Left ventricle myocardium superior (tissue), 1 donor: ENCODE measurements at regions not wholly inside any gene's neighbourhood (a gene's known extent, or its start where the extent isn't known, plus 50 kb on each side); places are given as distances from the start of the nearest gene placed in this dataset.

Source experiments
- ATAC-seq: fragments of 200-7000 bp; cut with Tn5 transposase; one replicate; pipeline ENCODE4 v1.9.1; 2020; ENCODE audit warnings: mild to moderate bottlenecking, moderate library complexity
- DNase-seq: peaks from one replicate; pipeline ENCODE4 v3.0.0-alpha.2; 2020
- intact Hi-C: fragments of 100-400 bp; cut with micrococcal nuclease; formaldehyde crosslinking; loops from one replicate; pipeline ENCODE4 v1.11.0; 2022
- donor health status: DM: no; HTN: yes; CAD: no; lungs with severe emphysema.

GRCh38 chr2:66775730-66776422, 341.0 kb downstream of the MEIS1 start:
- intact Hi-C loops = no loop called here
- no peak for ATAC-seq

GRCh38 chr2:66781804-66782203, 346.9 kb downstream of the MEIS1 start:
- intact Hi-C loops = no loop called here
- DNase-seq (no peak), ATAC-seq (no peak)

More at GRCh38 chr2:66775730-66776422, 341.0 kb downstream of the MEIS1 start:
- DNase-seq = no peak

- no peak for ATAC-seq
- intact Hi-C loops = no loop called here
- no peak for DNase-seq
These were observed 347.9 kb downstream of the MEIS1 start for GRCh38 chr2:66782780-66783361.

DNA sequence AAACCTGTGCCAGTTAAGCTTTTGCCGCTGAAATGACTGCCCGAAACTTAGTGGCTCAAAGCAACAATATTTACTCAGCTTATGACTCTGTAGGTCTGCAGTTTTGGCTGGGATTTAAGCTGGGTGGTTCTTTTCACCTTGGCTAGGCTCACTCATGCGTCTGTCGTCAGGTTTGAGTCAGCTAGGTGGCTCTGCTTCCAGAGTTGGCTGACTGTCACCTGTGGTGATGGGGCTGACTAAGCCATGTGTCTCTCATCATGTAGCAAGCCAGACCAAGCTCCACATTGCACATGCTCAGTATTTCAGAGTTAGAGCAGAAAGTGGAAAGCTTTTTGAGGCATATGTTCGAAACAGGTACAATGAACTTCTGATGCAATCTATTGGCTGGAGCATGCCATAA, 354.8 kb downstream of the MEIS1 start:
- intact Hi-C loops = no loop called here
- ATAC-seq (no peak), DNase-seq (no peak)

GRCh38 chr2:66790651-66791181, 355.8 kb downstream of the MEIS1 start:
- intact Hi-C loops = no loop called here
- DNase-seq = no peak
- peak; percentile 41 for ATAC-seq

DNA sequence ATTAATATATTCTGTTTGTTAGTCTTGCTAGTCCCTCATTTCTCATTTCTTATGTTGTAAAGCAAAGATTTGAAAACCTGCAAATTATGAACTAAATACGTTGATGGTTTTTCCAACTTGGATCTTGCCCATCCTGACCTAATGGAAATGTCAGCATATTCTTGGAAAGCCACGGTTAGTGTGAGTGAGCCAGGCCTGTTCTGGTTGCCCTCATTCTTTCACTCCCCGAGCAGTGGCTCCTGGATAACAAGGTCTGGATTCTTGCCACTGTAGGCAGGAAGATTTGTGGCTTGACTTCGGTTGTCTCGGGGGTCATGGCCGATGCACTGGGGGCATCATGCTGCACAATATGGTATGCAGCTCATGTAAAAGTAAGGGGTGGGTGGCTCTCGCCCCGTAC, 359.1 kb downstream of the MEIS1 start:
- ATAC-seq (no peak), DNase-seq (no peak)
- intact Hi-C loops = no loop called here

- intact Hi-C loops = no loop called here
- ATAC-seq (no peak), DNase-seq (no peak)
These were observed 359.6 kb downstream of the MEIS1 start for GRCh38 chr2:66794551-66794950.

DNA sequence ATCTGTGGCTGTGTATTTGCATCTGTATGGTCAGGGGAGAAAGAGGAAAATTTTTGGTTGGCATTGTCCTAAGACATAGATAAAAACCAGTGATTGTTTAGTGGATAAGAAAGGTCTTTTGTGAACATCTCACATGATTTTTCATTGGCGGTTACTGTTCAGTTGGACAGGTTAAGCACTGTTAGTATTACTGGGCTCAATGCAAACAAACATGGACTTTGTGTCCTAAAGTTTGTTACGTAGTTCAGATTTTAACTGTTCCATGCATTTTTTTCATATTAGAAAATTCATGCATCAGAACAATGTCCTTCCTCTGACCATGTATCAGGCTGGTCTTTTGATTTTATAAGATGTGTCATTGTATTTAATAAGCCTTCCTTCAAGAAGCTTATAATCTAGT, 368.0 kb downstream of the MEIS1 start:
- ATAC-seq (no peak), DNase-seq (no peak)
- intact Hi-C loops = no loop called here

- ATAC-seq (no peak), DNase-seq (no peak)
- intact Hi-C loops = no loop called here
These were observed 368.8 kb downstream of the MEIS1 start for GRCh38 chr2:66803726-66804125.

GRCh38 chr2:66805016-66805865, 370.3 kb downstream of the MEIS1 start:
- DNase-seq = no peak
- no peak for ATAC-seq
- intact Hi-C loops = no loop called here

DNA sequence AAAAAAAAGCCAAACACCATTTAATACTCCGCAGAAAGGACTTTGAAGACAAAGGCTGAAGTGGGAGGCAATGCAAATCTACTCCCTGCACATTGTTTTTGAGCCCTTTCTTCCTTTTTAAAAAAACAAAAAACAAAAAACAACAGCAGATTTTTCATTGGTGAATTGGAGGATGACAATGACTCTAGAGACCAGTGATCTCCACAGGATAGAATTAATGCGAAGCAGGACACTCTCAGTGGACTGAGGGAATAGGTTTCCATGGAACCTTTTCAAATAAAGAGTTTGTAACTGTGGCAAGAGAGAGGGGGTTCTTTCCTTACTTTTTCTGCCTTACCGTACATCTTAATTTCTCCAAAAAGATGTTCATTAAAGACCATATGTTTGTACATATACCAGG, 371.0 kb downstream of the MEIS1 start:
- no peak for DNase-seq
- intact Hi-C loops = no loop called here
- ATAC-seq = no peak

DNA sequence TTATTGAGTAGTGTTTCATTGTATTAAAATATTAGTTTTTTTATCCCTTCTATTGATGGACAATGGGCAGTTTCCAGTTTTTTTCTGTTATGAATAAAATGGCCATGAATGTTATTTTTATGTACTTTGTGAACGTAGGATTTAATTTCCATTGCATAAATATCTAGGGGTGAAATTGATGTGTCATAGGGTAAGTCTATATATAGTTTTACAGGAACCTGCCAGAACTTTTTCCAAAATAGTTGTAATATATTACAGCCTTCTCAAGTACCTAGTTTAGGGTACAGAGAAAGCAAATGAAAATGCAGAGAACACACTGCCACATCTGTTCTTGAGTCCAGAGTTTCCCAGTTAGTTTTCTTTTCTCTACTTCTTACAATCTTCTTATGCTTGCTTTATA, 378.6 kb downstream of the MEIS1 start:
- DNase-seq (no peak), ATAC-seq (no peak)
- intact Hi-C loops = no loop called here

- DNase-seq (no peak), ATAC-seq (no peak)
- intact Hi-C loops = no loop called here
These were observed 379.1 kb downstream of the MEIS1 start for GRCh38 chr2:66813976-66814375.

DNA sequence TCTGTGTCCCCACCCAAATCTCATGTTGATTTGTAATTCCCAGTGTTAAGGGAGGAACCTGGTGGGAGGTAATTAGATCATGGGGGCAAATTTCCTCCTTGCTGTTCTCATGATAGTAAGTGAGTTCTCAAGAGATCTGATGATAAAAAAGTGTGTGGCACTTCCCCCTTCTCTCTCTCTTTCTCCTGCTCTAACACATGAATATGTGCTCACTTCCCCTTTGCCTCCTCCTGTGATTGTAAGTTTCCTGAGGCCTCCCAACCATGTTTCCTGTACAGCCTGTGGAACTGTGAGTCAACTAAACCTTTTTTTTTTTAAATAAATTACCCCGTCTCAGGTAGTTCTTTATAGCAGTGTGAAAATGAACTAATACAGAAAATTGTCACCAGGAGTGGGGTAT, 380.0 kb downstream of the MEIS1 start:
- DNase-seq (no peak), ATAC-seq (no peak)
- intact Hi-C loops = no loop called here

DNA sequence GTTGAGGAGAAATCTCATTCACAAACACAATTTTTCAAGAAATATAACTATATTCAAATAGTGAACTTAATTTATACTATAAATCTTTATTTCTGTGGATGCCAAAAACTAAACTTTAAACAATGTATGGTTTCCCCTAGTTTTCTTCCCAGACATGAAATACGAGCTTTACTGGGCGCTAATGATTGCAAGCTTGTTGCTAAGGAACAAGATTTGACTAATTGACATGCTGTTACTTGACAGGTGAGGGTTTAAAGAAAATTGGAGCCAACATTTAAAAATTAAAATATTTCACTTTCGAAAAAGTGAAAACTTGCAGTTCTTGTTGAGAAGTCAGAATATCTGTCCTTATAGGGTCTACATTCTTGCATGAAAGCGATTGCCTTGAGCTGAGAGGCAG, 381.0 kb downstream of the MEIS1 start:
- DNase-seq = no peak
- intact Hi-C loops = no loop called here
- ATAC-seq = no peak

DNA sequence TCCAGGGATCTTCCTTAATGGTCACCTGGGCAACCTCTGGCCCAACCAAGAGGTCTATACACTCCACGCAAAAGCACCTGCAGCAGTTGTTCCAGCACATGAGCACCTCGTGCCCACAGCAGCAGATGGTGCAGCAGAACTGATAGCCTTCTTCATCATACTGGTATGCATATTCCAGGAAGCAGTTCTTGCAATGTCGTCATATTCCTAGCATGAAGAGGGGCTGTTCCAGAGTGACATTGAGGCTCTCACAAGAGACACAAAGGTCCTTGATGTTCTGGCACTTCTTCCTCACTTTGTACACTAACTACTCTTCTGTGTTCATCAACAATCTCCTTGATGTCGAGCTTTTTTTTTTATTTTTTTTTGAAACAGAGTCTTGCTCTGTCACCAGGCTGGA, 386.2 kb downstream of the MEIS1 start:
- ATAC-seq (no peak), DNase-seq (no peak)
- intact Hi-C loops = no loop called here

GRCh38 chr2:66822186-66822585, 387.3 kb downstream of the MEIS1 start:
- intact Hi-C loops = no loop called here
- DNase-seq (no peak), ATAC-seq (no peak)

GRCh38 chr2:66824926-66825325, 390.0 kb downstream of the MEIS1 start:
- no peak for DNase-seq
- ATAC-seq = no peak
- intact Hi-C loops = no loop called here

DNA sequence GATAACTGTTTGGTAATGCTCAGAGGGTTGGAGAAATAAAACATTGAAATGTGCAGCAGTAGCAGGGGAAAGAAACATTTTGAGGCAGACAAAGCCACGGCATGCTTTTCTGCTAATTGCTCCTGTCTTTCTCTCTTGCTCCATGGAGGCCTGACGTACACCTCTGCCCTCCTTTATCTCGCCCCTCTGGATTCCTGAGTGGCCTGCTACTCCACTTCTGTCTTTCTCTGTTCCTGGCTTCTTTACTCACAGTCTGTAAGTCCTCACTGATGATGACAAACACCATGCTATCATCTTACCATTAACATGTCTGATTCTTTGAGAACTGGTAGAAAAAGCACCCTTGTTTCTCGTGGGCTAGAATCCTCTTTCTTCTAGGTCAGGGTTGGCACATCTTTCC, 392.9 kb downstream of the MEIS1 start:
- no peak for ATAC-seq
- DNase-seq = no peak
- intact Hi-C loops = no loop called here

- DNase-seq (no peak), ATAC-seq (no peak)
- intact Hi-C loops = no loop called here
These were observed 394.0 kb downstream of the MEIS1 start for GRCh38 chr2:66828876-66829275.
